ENCODE measurements at regions not wholly inside any gene's neighbourhood (a gene's known extent, or its start where the extent isn't known, plus 50 kb on each side); places are given as distances from the start of the nearest gene placed in this dataset.

- TF ChIP-seq CTCF (IDR thresholded peaks at IDR 0.05) (no peak), POLR2A (IDR thresholded peaks at IDR 0.05) (no peak), EP300 (IDR thresholded peaks at IDR 0.05) (no peak)
Observed at GRCh38 chr4:141576585-141577110, 59.7 kb upstream of the IL15 start.

Measured in gastroesophageal sphincter (tissue), 3 donors.